ENCODE measurements at regions not wholly inside any gene's neighbourhood (a gene's known extent, or its start where the extent isn't known, plus 50 kb on each side); places are given as distances from the start of the nearest gene placed in this dataset.

DNA sequence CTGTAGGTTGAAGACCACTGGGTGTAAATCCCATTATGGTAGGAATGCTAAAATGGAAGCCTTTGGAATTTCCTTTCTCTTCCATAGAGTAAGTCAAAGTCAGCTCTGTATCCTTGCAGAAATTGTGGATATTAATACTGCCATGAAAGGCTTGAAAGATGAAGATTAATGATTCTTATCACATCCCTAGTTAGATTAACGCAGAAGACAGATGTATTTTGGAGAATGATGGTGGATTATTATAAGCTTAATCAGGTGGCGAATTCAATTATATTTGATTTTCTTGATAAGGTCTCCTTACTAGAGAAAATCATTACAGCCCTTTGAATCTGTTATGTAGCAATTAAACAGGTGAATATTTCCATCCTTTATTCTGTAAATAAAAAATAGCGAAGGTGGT is 270.1 kb downstream of the PHF14 start:
- Histone ChIP-seq H4K20me1 (replicated peaks; ENCODE audit: insufficient read depth) (no peaks in the 10 kb centered on the region), H3K79me2 (replicated peaks; ENCODE audit: insufficient read depth) (no peaks in the 10 kb centered on the region), H3K4me1 (ENCODE audit: insufficient read depth) (peaks cover 13% of the 10 kb centered on the region), H3F3A (replicated peaks; ENCODE audit: low read depth) (no peaks in the 10 kb centered on the region), H3K36me3 (ENCODE audit: insufficient read depth) (no peaks in the 10 kb centered on the region), H3K4me3 (no peak overlapping the region), H2AFZ (0 out of 2 replicates have a peak overlapping the region, but pooled peaks have one; percentile 43), H3K4me2 (no peak overlapping the region), H3K27ac (ENCODE audit: low read depth) (no peak overlapping the region), H3K9me2 (ENCODE audit: insufficient read depth) (no peaks in the 10 kb centered on the region), H3K27me3 (ENCODE audit: insufficient read depth) (no peaks in the 10 kb centered on the region)
- Mint-ChIP-seq H3K36me3 (ENCODE audit: low read depth) (no peaks in the 10 kb centered on the region), H3K27me3 (ENCODE audit: insufficient read depth, low read depth, poor library complexity) (peaks cover 3% of the 10 kb centered on the region), H3K4me1 (peaks cover 8% of the 10 kb centered on the region), H3K27ac (no peak overlapping the region), H3K4me3 (no peak overlapping the region), H3K9me3 (no peaks in the 10 kb centered on the region)
- DNase-seq (ENCODE audit: low spot score) (no peak), ATAC-seq (no peak)
- TF ChIP-seq ETS1 (IDR thresholded peaks at IDR 0.05), result no peak
- no peak for TF ChIP-seq STAT1 (IDR thresholded peaks at IDR 0.05; ENCODE audit: unreplicated experiment)
- TF ChIP-seq, protein P1, sequence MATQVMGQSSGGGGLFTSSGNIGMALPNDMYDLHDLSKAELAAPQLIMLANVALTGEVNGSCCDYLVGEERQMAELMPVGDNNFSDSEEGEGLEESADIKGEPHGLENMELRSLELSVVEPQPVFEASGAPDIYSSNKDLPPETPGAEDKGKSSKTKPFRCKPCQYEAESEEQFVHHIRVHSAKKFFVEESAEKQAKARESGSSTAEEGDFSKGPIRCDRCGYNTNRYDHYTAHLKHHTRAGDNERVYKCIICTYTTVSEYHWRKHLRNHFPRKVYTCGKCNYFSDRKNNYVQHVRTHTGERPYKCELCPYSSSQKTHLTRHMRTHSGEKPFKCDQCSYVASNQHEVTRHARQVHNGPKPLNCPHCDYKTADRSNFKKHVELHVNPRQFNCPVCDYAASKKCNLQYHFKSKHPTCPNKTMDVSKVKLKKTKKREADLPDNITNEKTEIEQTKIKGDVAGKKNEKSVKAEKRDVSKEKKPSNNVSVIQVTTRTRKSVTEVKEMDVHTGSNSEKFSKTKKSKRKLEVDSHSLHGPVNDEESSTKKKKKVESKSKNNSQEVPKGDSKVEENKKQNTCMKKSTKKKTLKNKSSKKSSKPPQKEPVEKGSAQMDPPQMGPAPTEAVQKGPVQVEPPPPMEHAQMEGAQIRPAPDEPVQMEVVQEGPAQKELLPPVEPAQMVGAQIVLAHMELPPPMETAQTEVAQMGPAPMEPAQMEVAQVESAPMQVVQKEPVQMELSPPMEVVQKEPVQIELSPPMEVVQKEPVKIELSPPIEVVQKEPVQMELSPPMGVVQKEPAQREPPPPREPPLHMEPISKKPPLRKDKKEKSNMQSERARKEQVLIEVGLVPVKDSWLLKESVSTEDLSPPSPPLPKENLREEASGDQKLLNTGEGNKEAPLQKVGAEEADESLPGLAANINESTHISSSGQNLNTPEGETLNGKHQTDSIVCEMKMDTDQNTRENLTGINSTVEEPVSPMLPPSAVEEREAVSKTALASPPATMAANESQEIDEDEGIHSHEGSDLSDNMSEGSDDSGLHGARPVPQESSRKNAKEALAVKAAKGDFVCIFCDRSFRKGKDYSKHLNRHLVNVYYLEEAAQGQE (IDR thresholded peaks at IDR 0.05; ENCODE audit: unreplicated experiment), result no peak
- TF ChIP-seq CREB1 (CRISPR knock-in tag; IDR thresholded peaks at IDR 0.05; ENCODE audit: low read depth), result no peak
- TF ChIP-seq, protein P2, sequence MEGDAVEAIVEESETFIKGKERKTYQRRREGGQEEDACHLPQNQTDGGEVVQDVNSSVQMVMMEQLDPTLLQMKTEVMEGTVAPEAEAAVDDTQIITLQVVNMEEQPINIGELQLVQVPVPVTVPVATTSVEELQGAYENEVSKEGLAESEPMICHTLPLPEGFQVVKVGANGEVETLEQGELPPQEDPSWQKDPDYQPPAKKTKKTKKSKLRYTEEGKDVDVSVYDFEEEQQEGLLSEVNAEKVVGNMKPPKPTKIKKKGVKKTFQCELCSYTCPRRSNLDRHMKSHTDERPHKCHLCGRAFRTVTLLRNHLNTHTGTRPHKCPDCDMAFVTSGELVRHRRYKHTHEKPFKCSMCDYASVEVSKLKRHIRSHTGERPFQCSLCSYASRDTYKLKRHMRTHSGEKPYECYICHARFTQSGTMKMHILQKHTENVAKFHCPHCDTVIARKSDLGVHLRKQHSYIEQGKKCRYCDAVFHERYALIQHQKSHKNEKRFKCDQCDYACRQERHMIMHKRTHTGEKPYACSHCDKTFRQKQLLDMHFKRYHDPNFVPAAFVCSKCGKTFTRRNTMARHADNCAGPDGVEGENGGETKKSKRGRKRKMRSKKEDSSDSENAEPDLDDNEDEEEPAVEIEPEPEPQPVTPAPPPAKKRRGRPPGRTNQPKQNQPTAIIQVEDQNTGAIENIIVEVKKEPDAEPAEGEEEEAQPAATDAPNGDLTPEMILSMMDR (conservative IDR thresholded peaks at IDR 0.05; ENCODE audit: low read depth in 2 of 2), result no peak
- TF ChIP-seq EZH2 (IDR thresholded peaks at IDR 0.05; ENCODE audit: low read depth, unreplicated experiment), result no peak
- TF ChIP-seq ZNF331 (CRISPR knock-in tag; IDR thresholded peaks at IDR 0.05; ENCODE audit: low read depth), result no peak
- no peak for TF ChIP-seq ZNF114 (CRISPR knock-in tag; IDR thresholded peaks at IDR 0.05)
- no peak for TF ChIP-seq POLR2AphosphoS5 (IDR thresholded peaks at IDR 0.05; ENCODE audit: low read depth)
- TF ChIP-seq EZH2phosphoT487 (IDR thresholded peaks at IDR 0.05; ENCODE audit: unreplicated experiment), result no peak
- no peak for TF ChIP-seq NANOG (IDR thresholded peaks at IDR 0.05; ENCODE audit: borderline replicate concordance)
- TF ChIP-seq JUNB (IDR thresholded peaks at IDR 0.05; ENCODE audit: unreplicated experiment), result no peak
- TF ChIP-seq, protein P3, sequence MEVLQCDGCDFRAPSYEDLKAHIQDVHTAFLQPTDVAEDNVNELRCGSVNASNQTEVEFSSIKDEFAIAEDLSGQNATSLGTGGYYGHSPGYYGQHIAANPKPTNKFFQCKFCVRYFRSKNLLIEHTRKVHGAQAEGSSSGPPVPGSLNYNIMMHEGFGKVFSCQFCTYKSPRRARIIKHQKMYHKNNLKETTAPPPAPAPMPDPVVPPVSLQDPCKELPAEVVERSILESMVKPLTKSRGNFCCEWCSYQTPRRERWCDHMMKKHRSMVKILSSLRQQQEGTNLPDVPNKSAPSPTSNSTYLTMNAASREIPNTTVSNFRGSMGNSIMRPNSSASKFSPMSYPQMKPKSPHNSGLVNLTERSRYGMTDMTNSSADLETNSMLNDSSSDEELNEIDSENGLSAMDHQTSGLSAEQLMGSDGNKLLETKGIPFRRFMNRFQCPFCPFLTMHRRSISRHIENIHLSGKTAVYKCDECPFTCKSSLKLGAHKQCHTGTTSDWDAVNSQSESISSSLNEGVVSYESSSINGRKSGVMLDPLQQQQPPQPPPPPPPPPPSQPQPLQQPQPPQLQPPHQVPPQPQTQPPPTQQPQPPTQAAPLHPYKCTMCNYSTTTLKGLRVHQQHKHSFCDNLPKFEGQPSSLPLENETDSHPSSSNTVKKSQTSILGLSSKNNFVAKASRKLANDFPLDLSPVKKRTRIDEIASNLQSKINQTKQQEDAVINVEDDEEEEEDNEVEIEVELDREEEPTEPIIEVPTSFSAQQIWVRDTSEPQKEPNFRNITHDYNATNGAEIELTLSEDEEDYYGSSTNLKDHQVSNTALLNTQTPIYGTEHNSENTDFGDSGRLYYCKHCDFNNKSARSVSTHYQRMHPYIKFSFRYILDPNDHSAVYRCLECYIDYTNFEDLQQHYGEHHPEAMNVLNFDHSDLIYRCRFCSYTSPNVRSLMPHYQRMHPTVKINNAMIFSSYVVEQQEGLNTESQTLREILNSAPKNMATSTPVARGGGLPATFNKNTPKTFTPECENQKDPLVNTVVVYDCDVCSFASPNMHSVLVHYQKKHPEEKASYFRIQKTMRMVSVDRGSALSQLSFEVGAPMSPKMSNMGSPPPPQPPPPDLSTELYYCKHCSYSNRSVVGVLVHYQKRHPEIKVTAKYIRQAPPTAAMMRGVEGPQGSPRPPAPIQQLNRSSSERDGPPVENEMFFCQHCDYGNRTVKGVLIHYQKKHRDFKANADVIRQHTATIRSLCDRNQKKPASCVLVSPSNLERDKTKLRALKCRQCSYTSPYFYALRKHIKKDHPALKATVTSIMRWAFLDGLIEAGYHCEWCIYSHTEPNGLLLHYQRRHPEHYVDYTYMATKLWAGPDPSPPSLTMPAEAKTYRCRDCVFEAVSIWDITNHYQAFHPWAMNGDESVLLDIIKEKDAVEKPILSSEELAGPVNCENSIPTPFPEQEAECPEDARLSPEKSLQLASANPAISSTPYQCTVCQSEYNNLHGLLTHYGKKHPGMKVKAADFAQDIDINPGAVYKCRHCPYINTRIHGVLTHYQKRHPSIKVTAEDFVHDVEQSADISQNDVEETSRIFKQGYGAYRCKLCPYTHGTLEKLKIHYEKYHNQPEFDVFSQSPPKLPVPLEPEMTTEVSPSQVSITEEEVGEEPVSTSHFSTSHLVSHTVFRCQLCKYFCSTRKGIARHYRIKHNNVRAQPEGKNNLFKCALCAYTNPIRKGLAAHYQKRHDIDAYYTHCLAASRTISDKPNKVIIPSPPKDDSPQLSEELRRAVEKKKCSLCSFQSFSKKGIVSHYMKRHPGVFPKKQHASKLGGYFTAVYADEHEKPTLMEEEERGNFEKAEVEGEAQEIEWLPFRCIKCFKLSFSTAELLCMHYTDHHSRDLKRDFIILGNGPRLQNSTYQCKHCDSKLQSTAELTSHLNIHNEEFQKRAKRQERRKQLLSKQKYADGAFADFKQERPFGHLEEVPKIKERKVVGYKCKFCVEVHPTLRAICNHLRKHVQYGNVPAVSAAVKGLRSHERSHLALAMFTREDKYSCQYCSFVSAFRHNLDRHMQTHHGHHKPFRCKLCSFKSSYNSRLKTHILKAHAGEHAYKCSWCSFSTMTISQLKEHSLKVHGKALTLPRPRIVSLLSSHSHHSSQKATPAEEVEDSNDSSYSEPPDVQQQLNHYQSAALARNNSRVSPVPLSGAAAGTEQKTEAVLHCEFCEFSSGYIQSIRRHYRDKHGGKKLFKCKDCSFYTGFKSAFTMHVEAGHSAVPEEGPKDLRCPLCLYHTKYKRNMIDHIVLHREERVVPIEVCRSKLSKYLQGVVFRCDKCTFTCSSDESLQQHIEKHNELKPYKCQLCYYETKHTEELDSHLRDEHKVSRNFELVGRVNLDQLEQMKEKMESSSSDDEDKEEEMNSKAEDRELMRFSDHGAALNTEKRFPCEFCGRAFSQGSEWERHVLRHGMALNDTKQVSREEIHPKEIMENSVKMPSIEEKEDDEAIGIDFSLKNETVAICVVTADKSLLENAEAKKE (CRISPR knock-in tag; IDR thresholded peaks at IDR 0.05), result no peak

Data from GM23338 (cell line).